Activated naive CD4-positive, alpha-beta T cell treated with anti-CD3 and anti-CD28 coated beads for 36 hours (primary cell): ENCODE measurements at regions not wholly inside any gene's neighbourhood (a gene's known extent, or its start where the extent isn't known, plus 50 kb on each side); places are given as distances from the start of the nearest gene placed in this dataset.

Experiments
- CTCF ChIA-PET: fragments of 350-600 bp; sonication (Branson Sonifier 250); formaldehyde crosslinking; loops from one replicate; lab custom pipeline; 2021; ENCODE audit warnings: antibody characterized with exemption; lab: Charles Lee
- DNase-seq: peaks from one replicate; pipeline ENCODE4 v3.0.0-alpha.2; 2020
- H3K27ac Mint-ChIP-seq: one replicate; pipeline ENCODE4 v1.8.0; 2021; ENCODE audit warnings: mild to moderate bottlenecking, mixed read lengths
- H3K27me3 Mint-ChIP-seq: one replicate; pipeline ENCODE4 v1.8.0; 2021; ENCODE audit warnings: low read depth, mixed read lengths
- H3K36me3 Mint-ChIP-seq: one replicate; pipeline ENCODE4 v1.8.0; 2021; ENCODE audit warnings: low read depth, mixed read lengths
- H3K4me1 Mint-ChIP-seq: one replicate; pipeline ENCODE4 v1.8.0; 2021; ENCODE audit warnings: low read depth, mixed read lengths
- H3K4me3 Mint-ChIP-seq: one replicate; pipeline ENCODE4 v1.8.0; 2021; ENCODE audit warnings: mild to moderate bottlenecking, moderate library complexity, mixed read lengths
- H3K9me3 Mint-ChIP-seq: one replicate; pipeline ENCODE4 v1.8.0; 2021; ENCODE audit warnings: mixed read lengths
- intact Hi-C: fragments of 100-400 bp; cut with micrococcal nuclease; formaldehyde crosslinking; loops from one replicate; pipeline ENCODE4 v1.15.1; 2023

DNA sequence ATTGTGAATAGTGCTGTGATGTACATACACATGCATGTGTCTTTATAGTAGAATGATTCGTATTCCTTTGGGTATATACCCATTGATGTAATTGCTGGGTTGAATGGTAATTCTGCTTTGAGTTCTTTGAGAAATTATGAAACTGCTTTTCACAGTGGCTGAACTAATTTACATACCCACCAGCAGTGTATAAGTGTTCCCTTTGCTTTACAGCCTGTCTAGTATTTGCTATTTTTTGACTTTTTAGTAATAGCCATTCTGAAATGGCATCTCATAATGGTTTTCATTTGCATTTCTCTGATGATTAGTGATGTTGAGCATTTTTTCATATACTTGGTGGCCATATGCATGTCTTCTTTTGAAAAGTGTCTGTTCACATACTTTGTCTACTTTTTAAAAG is 54.5 kb upstream of the FAM78B start:
- no peak for DNase-seq
- CTCF ChIA-PET: no interaction called here
- intact Hi-C loops: no loop called here
- no peaks in the 10 kb centered on the region for H3K36me3 Mint-ChIP-seq
- peaks cover 4% of the 10 kb centered on the region for H3K27me3 Mint-ChIP-seq
- H3K4me3 Mint-ChIP-seq: no peak overlapping the region
- peaks cover 25% of the 10 kb centered on the region for H3K9me3 Mint-ChIP-seq
- no peak overlapping the region for H3K27ac Mint-ChIP-seq
- no peaks in the 10 kb centered on the region for H3K4me1 Mint-ChIP-seq

DNA sequence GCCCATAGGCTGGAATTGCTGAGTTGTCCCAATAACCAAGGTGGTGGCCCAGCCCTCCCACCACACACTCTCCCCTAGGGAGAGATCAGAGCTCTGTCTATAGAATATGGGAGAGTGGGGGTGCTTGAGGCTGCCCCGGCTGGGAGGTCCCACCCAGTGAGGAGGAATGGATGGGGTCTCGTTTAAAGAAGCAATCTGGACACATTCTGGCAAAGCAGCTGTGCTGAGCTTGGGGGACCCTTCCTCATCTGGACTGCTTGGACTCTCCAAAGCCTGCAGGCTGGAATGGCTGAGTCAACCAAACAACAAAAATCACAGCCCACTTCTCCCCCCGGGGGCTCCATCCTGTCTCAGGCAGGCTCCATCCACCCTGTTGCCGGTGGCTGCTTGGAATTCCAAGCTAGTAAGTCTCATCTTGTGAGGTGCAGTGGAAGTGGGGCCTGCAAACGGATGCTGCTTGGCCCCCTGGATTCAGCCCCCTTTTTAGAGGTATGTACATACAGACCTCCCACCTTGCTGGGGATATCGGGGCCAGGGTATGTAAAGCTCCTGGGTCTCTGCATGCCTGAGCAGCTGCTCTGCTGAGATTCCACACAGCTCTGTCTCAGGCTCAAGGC is 67.1 kb upstream of the FAM78B start:
- no peaks in the 10 kb centered on the region for H3K4me1 Mint-ChIP-seq
- no peak overlapping the region for H3K27ac Mint-ChIP-seq
- CTCF ChIA-PET: no interaction called here
- H3K36me3 Mint-ChIP-seq: no peaks in the 10 kb centered on the region
- DNase-seq: no peak
- H3K9me3 Mint-ChIP-seq: peaks cover 14% of the 10 kb centered on the region
- no peak overlapping the region for H3K4me3 Mint-ChIP-seq
- intact Hi-C loops: no loop called here
- no peaks in the 10 kb centered on the region for H3K27me3 Mint-ChIP-seq

DNA sequence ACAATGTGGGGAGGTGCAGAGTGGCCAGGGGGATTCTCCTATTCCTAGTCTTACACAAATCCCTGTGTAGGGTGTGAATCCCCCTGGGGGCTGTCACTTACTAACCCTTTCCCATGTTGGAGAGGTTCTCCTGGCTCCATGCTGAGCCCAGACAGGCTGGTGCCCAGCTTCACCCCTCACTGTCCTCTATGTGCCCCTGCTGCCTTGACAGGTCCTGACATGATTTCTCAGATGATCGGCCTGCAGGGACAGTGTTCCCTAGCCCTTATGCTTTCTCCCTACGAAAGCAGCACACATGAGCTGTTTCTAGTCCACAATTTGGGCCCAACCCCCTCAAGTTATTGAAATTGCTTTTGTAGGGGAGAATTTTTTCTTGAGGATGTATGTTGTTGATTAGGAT is 68.9 kb upstream of the FAM78B start:
- Mint-ChIP-seq H3K4me3 (no peak overlapping the region), H3K4me1 (no peaks in the 10 kb centered on the region), H3K36me3 (no peaks in the 10 kb centered on the region), H3K27ac (no peak overlapping the region), H3K27me3 (no peaks in the 10 kb centered on the region), H3K9me3 (peaks cover 11% of the 10 kb centered on the region)
- no peak for DNase-seq
- CTCF ChIA-PET: no interaction called here
- intact Hi-C loops: no loop called here

DNA sequence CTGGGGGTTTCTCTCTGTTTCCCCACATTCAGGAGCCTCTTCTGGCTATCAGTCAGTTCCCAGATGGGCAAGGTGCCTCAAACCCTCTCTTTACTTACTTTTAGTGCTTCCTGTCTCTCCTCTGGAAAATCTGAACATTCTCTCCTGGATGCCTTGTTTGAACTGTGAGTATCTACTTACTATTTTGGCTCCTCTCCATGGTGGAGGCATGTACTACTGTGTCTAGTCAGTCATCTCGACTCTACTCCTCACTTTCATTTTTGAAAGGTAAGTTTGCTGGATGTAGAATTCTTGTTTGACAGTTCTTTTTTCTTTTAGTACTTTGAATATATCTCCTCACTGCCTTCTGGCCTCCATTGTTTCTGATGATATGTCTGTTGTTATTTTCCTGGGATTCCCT is 70.9 kb upstream of the FAM78B start:
- no peaks in the 10 kb centered on the region for H3K27me3 Mint-ChIP-seq
- no peak overlapping the region for H3K4me3 Mint-ChIP-seq
- DNase-seq: no peak
- H3K27ac Mint-ChIP-seq: no peak overlapping the region
- no peaks in the 10 kb centered on the region for H3K36me3 Mint-ChIP-seq
- intact Hi-C loops: no loop called here
- H3K9me3 Mint-ChIP-seq: peaks cover 2% of the 10 kb centered on the region
- CTCF ChIA-PET: no interaction called here
- no peaks in the 10 kb centered on the region for H3K4me1 Mint-ChIP-seq

DNA sequence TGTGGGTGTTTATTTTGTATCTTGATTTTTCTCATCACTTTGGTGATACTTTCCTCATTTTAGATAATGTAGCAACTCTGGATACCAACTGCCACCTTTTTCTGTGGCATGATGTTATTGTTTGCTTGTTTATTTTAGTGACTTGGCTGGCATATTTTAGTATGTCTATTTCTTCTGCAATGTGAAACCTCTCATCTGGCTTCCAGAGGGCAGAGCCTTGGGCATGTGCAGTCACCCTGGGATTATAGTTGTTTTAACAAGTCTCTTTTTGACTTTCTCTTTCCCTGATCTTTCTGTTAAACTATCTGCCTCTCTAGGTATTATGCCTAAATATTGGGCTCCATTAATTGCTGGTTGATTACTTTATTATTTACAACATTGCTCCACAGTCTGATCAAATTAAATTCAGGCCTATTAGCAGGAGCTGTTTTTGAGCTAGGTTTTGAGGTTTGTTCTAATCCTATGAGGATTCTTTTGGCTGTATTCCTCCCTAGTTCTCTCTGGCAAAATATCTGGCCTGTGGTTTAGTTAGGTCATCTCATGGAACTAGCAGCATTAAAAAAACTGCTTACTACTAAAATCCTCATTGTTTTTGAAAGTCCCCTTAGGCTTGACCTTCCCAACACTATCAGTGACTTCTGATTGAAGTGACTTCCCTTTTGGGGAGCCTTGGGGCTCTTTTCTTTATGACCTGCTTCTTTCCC is 86.4 kb upstream of the FAM78B start:
- CTCF ChIA-PET: no interaction called here
- Mint-ChIP-seq H3K4me1 (no peaks in the 10 kb centered on the region), H3K36me3 (no peaks in the 10 kb centered on the region), H3K27ac (no peak overlapping the region), H3K27me3 (peaks cover 3% of the 10 kb centered on the region), H3K9me3 (peaks cover 3% of the 10 kb centered on the region), H3K4me3 (no peak overlapping the region)
- intact Hi-C loops: no loop called here
- DNase-seq: no peak

DNA sequence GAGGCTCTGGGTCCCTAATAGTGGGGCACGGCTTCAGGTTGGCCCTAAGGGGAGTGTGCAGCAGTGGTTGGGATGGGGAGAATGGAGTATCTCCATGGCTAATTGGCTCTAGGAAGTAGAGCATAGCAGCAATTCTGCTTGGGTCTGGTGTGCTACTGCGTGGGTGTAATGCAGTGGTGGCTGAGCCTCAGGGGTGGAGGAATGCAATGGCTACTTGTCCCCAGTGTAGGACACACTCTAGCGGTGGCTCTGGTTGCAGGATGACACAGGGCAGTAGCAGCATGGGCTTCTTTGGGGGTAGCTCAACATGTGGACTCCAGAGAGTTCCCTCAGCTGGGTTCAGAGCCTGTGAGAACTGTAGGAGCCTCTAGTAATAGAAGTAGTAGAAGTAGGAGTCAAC is 91.2 kb upstream of the FAM78B start:
- intact Hi-C loops: no loop called here
- Mint-ChIP-seq H3K4me3 (no peak overlapping the region), H3K4me1 (no peaks in the 10 kb centered on the region), H3K36me3 (no peaks in the 10 kb centered on the region), H3K27ac (no peak overlapping the region), H3K9me3 (peaks cover 3% of the 10 kb centered on the region), H3K27me3 (peaks cover 3% of the 10 kb centered on the region)
- DNase-seq: no peak
- CTCF ChIA-PET: no interaction called here

DNA sequence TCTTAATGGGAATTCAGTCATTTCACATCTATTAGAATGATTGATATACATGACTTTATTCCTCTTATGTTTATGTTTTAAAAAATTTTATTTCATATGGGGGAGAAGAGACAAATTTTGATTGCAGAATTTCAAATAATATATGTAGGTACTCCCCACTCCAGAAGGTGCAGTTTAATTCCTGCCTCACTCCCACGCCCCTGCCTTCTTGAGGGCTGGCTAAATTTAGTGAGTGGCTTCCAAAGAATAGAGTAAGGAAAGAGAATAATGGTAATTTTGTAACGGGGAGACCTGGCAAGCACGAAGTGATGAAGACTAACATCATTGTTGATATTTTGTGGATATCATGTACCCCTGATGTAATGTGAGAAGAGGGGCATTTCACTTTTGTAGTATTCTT is 94.7 kb upstream of the FAM78B start:
- no peak overlapping the region for H3K4me3 Mint-ChIP-seq
- peaks cover 3% of the 10 kb centered on the region for H3K9me3 Mint-ChIP-seq
- CTCF ChIA-PET: no interaction called here

DNA sequence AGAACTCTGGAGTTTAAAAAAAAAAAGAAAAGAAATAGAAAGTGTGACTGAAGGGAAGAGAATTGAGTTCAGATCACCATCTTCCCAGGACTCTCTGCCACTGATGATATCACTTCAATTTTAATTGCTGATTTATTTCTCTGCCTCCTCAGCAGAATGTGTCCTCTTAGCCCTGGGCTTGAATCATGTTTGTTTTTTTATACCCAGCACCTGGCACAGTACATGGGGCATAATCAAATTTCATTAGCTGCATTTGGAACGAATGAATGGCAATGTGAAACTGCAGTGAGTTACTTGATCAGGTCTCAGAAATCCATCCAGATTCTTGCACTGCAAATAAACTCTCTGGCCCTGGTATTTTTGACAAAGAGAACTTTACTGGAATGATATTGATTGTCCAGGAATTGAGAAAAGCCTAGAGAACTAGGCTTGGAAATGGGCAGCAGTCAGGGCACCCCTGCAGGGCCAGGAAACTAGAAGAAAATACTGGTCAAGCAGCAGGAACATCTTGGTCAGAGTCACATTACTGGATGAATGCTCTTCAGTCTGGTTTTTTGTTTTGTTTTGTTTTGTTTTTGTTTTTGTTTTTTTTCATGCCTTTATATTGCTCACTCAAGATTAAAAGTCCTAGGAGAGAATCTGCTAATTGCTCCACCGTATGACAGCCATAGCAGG is 103.8 kb upstream of the FAM78B start:
- Mint-ChIP-seq H3K4me3 (no peak overlapping the region), H3K36me3 (no peaks in the 10 kb centered on the region), H3K27me3 (no peaks in the 10 kb centered on the region), H3K9me3 (peaks cover 4% of the 10 kb centered on the region), H3K4me1 (no peaks in the 10 kb centered on the region), H3K27ac (no peak overlapping the region)
- no peak for DNase-seq
- intact Hi-C loops: no loop called here
- CTCF ChIA-PET: no interaction called here

More for the DNA sequence above, 94.7 kb upstream of the FAM78B start:
- Mint-ChIP-seq H3K27me3 (peaks cover 5% of the 10 kb centered on the region), H3K4me1 (no peaks in the 10 kb centered on the region), H3K36me3 (no peaks in the 10 kb centered on the region), H3K27ac (no peak overlapping the region)
- intact Hi-C loops: no loop called here
- no peak for DNase-seq

DNA sequence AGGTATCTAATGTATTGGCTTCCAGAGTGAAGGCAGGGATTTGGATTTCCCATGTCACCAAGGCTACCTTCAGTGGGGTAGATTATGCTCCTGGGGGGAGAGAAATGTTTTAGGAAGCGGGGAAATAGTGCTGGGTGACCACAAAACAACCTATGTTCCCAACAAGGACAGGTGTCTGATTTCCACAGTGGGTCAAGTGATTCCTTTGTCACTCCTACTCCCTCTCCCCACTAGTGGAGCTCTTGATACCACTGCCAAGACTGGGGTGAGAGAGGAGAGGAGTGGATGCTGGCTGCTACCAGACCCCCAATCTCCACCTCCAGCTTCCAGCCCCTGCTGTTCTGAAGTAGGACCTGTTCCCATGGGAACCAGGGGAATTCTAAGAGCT is 104.3 kb upstream of the FAM78B start:
- Mint-ChIP-seq H3K27me3 (no peaks in the 10 kb centered on the region), H3K4me1 (no peaks in the 10 kb centered on the region), H3K9me3 (peaks cover 5% of the 10 kb centered on the region), H3K27ac (no peak overlapping the region), H3K4me3 (no peak overlapping the region), H3K36me3 (no peaks in the 10 kb centered on the region)
- no peak for DNase-seq
- CTCF ChIA-PET: no interaction called here
- intact Hi-C loops: no loop called here

DNA sequence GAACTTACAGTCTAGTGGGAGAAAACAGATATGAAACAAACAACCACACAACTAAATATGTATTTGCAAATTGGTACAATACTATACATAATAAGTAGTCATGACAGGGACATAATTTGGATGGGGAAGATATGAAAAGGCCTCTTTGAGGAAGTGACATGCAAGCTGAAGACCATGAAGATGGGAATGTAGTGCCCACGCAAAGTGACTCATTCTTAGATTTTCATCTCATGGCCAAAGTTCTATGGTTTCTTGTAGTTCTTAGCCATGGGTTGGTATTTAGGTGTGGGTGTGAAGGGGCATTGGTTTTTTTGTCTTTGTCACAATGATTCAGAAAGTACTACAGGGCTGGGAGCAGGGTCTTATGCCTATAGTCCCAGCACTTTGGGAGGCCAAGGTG is 105.4 kb upstream of the FAM78B start:
- Mint-ChIP-seq H3K9me3 (peaks cover 12% of the 10 kb centered on the region), H3K36me3 (no peaks in the 10 kb centered on the region), H3K4me1 (no peaks in the 10 kb centered on the region), H3K27me3 (no peaks in the 10 kb centered on the region), H3K4me3 (no peak overlapping the region), H3K27ac (no peak overlapping the region)
- CTCF ChIA-PET: no interaction called here
- no peak for DNase-seq
- intact Hi-C loops: no loop called here

DNA sequence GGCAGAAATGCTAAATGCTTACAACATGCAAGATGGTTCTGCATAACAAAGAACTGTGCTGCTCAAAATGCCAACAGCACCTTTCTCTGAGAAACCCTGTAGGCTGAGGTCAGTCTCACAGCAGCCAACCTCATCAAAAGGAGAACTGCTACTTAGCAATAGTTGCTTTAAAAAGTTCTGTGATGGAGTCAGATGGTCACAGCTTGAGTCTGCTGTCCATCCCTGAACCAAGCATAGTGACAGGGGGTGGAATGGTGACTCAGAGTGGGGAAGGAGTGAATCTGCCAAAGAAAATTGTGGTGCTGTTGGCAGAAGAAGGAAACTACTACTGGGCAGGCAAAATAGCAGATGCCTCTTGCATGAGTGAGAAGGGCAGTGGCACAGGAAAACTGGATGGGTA is 106.0 kb upstream of the FAM78B start:
- H3K4me1 Mint-ChIP-seq: no peaks in the 10 kb centered on the region
- H3K27ac Mint-ChIP-seq: no peak overlapping the region
- no peaks in the 10 kb centered on the region for H3K27me3 Mint-ChIP-seq
- CTCF ChIA-PET: no interaction called here
- DNase-seq: no peak
- H3K9me3 Mint-ChIP-seq: peaks cover 15% of the 10 kb centered on the region
- intact Hi-C loops: no loop called here
- H3K4me3 Mint-ChIP-seq: no peak overlapping the region
- H3K36me3 Mint-ChIP-seq: no peaks in the 10 kb centered on the region

DNA sequence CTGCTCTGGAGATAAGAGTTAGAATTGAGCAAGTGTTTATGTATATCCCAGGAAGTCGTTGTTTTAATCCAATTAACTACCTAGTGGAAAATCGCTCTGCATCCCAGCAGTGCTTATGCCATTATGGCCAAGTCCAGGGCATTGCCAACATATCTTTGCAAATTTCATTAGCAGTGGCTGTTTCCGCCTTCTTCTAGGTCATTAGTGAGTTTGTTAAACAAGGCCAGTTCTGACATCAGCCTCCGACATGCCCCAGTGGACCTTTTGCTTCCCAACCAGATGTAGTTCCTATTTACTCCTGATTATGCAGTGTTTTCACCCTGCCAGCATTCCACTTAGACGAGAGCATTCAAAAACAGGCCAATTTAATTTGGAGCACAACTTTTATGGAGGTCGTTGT is 106.8 kb upstream of the FAM78B start:
- Mint-ChIP-seq H3K27ac (no peak overlapping the region), H3K4me1 (no peaks in the 10 kb centered on the region), H3K9me3 (peaks cover 15% of the 10 kb centered on the region), H3K27me3 (no peaks in the 10 kb centered on the region), H3K4me3 (no peak overlapping the region), H3K36me3 (no peaks in the 10 kb centered on the region)
- CTCF ChIA-PET: no interaction called here
- DNase-seq: no peak
- intact Hi-C loops: no loop called here
